ENCODE measurements at regions not wholly inside any gene's neighbourhood (a gene's known extent, or its start where the extent isn't known, plus 50 kb on each side); places are given as distances from the start of the nearest gene placed in this dataset.

GRCh38 chr7:42722716-42723115 is 189.2 kb downstream of the C7orf25 start:
- Histone ChIP-seq H3K27me3 (ENCODE audit: control insufficient read depth in 2 of 2, insufficient read depth in 2 of 2, low read length in 2 of 2) (no peaks in the 10 kb centered on the region), H2AFZ (ENCODE audit: low read depth, low read length) (no peak overlapping the region), H3K36me3 (ENCODE audit: control insufficient read depth in 2 of 2, extremely low read depth in 1 of 2, insufficient read depth in 2 of 2, low read length in 2 of 2) (no peaks in the 10 kb centered on the region), H3K4me1 (ENCODE audit: control insufficient read depth, extremely low read depth, insufficient read depth, low read length) (no peaks in the 10 kb centered on the region), H3K4me3 (replicated peaks in 1 of 3; ENCODE audit: insufficient read depth in 1 of 3, low read depth in 1 of 3, low read length in 3 of 3) (no peak overlapping the region), H3K4me2 (ENCODE audit: insufficient read depth, low read length) (no peak overlapping the region), H3K9me1 (replicated peaks; ENCODE audit: control insufficient read depth, extremely low read depth, insufficient read depth, low read length) (no peaks in the 10 kb centered on the region), H3K9ac (replicated peaks; ENCODE audit: extremely low read depth, insufficient read depth, low read length) (no peak overlapping the region), H3K9me3 (replicated peaks; ENCODE audit: control insufficient read depth, insufficient read depth, low read length) (no peaks in the 10 kb centered on the region), H4K20me1 (replicated peaks; ENCODE audit: control insufficient read depth, extremely low read depth, insufficient read depth, low read length) (no peaks in the 10 kb centered on the region), H3K79me2 (ENCODE audit: control insufficient read depth, insufficient read depth, low read length) (no peaks in the 10 kb centered on the region), H3K27ac (ENCODE audit: insufficient read depth, low read depth, low read length) (no peak overlapping the region)
- no TSS peak for BruUV-seq (replicated peaks)
- dilution Hi-C loops (cut with MboI; ENCODE audit: extremely low pct_ligation_motif_present, low sequenced_read_pairs): no loop called here
- CTCF ChIA-PET: interaction anchor here (1.3 kb wide), 1 partner anchor 121 kb away, joined by 3 read pairs; no protein-coding TSS in a partner anchor
- intact Hi-C loops (cut with micrococcal nuclease): no loop called here
- TF ChIP-seq MAX (IDR thresholded peaks at IDR 0.05; ENCODE audit: insufficient read depth, insufficient read length) (no peak), POLR2A (IDR thresholded peaks at IDR 0.05; ENCODE audit: low read depth, low read length) (no peak), POLR2AphosphoS5 (IDR thresholded peaks at IDR 0.05; ENCODE audit: insufficient read depth, low read depth, low read length) (no peak), CTCF (IDR thresholded peaks at IDR 0.05; ENCODE audit: extremely low read depth in 1 of 2, insufficient read depth in 1 of 2, low read depth in 1 of 2, low read length in 2 of 2) (no peak), FOS (IDR thresholded peaks at IDR 0.05; ENCODE audit: borderline replicate concordance, insufficient read depth, low read length) (no peak), GATA2 (IDR thresholded peaks at IDR 0.05; ENCODE audit: insufficient read depth, insufficient read length, low read depth, low read length) (no peak), EZH2 (IDR thresholded peaks at IDR 0.05; ENCODE audit: borderline replicate concordance, low read depth, low read length, severe bottlenecking) (no peak), JUN (IDR thresholded peaks at IDR 0.05; ENCODE audit: borderline replicate concordance, insufficient read depth, insufficient read length, low read depth) (no peak), MYC (IDR thresholded peaks at IDR 0.05; ENCODE audit: low read depth, low read length) (no peak)
- DNase-seq (ENCODE audit: low read depth, low spot score) (no peak), FAIRE-seq (no peak)
- POLR2A ChIA-PET: no interaction called here
